RWPE1 (cell line): ENCODE measurements at regions not wholly inside any gene's neighbourhood (a gene's known extent, or its start where the extent isn't known, plus 50 kb on each side); places are given as distances from the start of the nearest gene placed in this dataset.

Source experiments
- CTCF ChIA-PET: fragments of 350-600 bp; sonication (Branson Sonifier 250); formaldehyde crosslinking; extraction: SDS; loops from one replicate; lab custom pipeline; 2021; lab: Yijun Ruan, JAX
- POLR2A ChIA-PET: fragments of 400-600 bp; formaldehyde crosslinking; extraction: SDS; loops from one replicate; lab custom pipeline; 2020; ENCODE audit warnings: antibody characterized with exemption; ENCODE audit not compliant: low non-redundant PET; lab: Yijun Ruan, JAX
- DNase-seq: peaks from one replicate; pipeline ENCODE4 v3.0.0; 2012; ENCODE audit warnings: low spot score
- H3K27ac ChIP-seq: fragments of 450-650 bp; 2 replicates; pipeline ENCODE4 v1.5.1; 2017
- CTCF ChIP-seq: fragments of 450-650 bp; conservative IDR thresholded peaks from 2 replicates; pipeline ENCODE4 v1.5.1; 2017; ENCODE audit warnings: low read depth, mild to moderate bottlenecking

GRCh38 chr11:91778758-91779157 lies 445.9 kb upstream of the FAT3 start:
- ChIA-PET CTCF (no interaction called here), POLR2A (no interaction called here)
- no peak for TF ChIP-seq CTCF
- no peak for DNase-seq
- H3K27ac ChIP-seq, result no peak overlapping the region

GRCh38 chr11:91776655-91777054 lies 448.0 kb upstream of the FAT3 start:
- TF ChIP-seq CTCF, result no peak
- ChIA-PET POLR2A (no interaction called here), CTCF (no interaction called here)
- no peak overlapping the region for H3K27ac ChIP-seq
- no peak for DNase-seq

GRCh38 chr11:91773090-91773489 lies 451.5 kb upstream of the FAT3 start:
- no peak overlapping the region for H3K27ac ChIP-seq
- no peak for TF ChIP-seq CTCF
- POLR2A ChIA-PET, result no interaction called here
- CTCF ChIA-PET, result interaction anchor here (0.8 kb wide), 1 partner anchor 302 kb away, joined by 4 read pairs; no protein-coding TSS in a partner anchor
- DNase-seq, result no peak

GRCh38 chr11:91771961-91772360 lies 452.7 kb upstream of the FAT3 start:
- ChIA-PET POLR2A (no interaction called here), CTCF (interaction anchor here (0.7 kb wide), 1 partner anchor 1115 kb away, joined by 3 read pairs; no protein-coding TSS in a partner anchor)
- TF ChIP-seq CTCF, result no peak
- no peak overlapping the region for H3K27ac ChIP-seq
- DNase-seq, result no peak

GRCh38 chr11:91768783-91769182 lies 455.8 kb upstream of the FAT3 start:
- CTCF ChIA-PET, result no interaction called here
- no peak for DNase-seq

GRCh38 chr11:91763331-91763730 lies 461.3 kb upstream of the FAT3 start:
- TF ChIP-seq CTCF, result no peak
- POLR2A ChIA-PET, result no interaction called here
- H3K27ac ChIP-seq, result no peak overlapping the region
- CTCF ChIA-PET, result no interaction called here
- DNase-seq, result no peak

More at GRCh38 chr11:91768783-91769182, 455.8 kb upstream of the FAT3 start:
- no peak for TF ChIP-seq CTCF
- POLR2A ChIA-PET, result no interaction called here
- H3K27ac ChIP-seq, result no peak overlapping the region
